WI38 (cell line): ENCODE measurements at regions not wholly inside any gene's neighbourhood (a gene's known extent, or its start where the extent isn't known, plus 50 kb on each side); places are given as distances from the start of the nearest gene placed in this dataset.

ENCODE experiments used
- H3K4me3 ChIP-seq: 2 replicates; pipeline ENCODE4 v1.5.1; 2011; ENCODE audit warnings: low read depth, mild to moderate bottlenecking, control low read depth, low read length
- CTCF ChIP-seq: IDR thresholded peaks from 2 replicates; pipeline ENCODE4 v1.5.1; 2012; ENCODE audit warnings: low read depth, mild to moderate bottlenecking, control low read depth, low read length

DNA sequence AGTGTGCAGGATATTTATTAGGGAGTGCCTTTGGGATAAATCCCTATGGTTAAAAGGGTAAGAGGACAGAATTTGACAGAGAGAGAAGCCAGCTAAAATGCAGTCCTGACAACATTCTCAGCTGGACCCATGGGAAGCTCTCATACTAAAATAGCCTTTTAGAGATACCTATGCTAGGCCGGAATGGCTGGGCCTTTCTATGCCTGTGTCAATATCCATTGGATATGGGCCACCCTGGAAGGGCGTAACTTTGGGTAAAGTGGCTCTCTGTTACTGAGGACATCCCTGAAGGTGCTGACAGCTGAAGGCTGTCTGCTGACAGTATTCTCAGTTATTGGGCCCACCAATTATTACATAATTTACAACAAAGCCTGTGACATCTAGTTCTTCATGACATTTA is 613.0 kb upstream of the B3GALT2 start:
- no peak overlapping the region for H3K4me3 ChIP-seq
- no peak for TF ChIP-seq CTCF

DNA sequence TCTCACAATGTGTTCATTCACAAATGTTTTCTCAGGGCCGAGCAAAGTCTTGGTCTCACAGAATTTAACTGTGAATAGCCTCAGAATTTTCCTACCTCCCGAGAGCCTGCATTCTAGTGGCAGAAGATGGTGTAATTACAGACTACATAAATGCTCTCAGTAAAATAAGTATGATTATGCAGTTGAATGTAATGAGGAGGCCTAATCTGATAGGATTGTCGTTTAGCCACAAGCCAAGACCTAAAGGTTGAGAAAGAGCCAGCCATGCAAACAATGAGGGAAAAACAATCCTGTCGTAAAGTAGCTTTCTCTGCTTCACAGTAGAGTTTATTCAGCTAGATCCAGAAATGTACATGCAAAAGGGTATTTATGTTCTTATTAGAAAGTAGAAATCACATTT is 607.8 kb upstream of the B3GALT2 start:
- no peak for TF ChIP-seq CTCF
- H3K4me3 ChIP-seq: no peak overlapping the region

DNA sequence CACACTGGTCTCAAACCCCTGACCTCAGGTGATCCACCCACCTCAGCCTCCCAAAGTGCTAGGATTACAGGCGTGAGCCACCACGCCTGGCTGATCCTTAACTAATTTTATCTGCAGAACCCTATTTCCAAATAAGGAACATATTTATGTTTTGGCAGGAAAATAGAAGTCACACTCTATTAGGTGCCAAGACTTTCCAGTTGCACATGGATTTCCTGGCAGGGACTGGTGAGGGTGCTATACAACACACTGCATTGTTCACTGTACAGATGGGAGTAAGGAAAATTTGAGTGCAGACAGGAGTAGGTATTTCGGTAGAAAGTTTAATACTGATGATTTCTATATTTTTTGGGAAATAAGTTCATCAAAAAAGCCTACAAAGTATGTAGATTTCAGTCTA is 605.3 kb upstream of the B3GALT2 start:
- no peak for TF ChIP-seq CTCF
- H3K4me3 ChIP-seq: no peak overlapping the region

DNA sequence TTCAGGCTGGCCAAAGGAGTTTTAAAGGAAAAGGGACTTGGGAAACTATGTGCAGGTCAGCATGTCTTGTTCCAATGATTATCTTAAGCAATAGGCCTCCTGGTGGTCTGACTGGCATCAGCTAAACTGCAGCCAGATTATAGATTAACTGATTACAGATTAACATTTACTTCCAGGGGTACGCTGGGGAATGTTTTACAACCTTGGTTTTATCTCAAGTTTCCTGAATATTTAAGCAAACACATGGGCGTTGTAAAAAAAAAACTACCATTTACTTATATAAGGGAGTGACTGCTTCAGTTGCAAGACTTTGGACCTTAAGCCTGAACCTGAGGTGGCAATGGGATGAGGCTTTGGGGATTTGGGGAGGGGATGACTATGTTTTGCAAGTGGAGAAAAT is 600.6 kb upstream of the B3GALT2 start:
- TF ChIP-seq CTCF: no peak

DNA sequence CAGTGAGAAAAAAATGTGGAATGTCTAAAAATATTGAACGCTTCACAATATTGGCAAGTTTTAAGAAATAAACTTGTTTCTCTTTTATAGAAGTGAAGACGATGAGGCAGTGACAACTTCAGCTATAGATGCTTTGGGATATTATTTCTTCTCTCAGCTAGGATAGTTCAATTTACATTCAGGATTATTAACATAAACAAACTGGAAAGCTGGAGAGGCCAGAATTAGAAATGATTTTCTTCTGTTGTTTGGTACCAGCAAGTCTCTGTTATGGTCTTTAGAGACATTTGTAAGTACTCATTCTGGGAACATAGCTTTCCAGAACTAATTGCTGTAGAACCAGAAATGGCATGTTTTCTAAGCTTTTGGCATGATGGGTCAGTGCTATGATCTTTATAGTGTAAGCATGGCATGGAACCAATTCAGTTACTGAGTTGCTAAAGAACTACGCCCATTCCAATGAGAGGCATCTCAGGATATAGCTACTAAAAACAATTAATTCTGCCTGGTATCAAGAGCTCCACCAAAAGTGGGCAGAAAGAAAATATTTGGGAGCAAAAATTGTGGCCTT is 599.5 kb upstream of the B3GALT2 start:
- H3K4me3 ChIP-seq: no peak overlapping the region
- no peak for TF ChIP-seq CTCF

More for the DNA sequence above, 600.6 kb upstream of the B3GALT2 start:
- H3K4me3 ChIP-seq: no peak overlapping the region

DNA sequence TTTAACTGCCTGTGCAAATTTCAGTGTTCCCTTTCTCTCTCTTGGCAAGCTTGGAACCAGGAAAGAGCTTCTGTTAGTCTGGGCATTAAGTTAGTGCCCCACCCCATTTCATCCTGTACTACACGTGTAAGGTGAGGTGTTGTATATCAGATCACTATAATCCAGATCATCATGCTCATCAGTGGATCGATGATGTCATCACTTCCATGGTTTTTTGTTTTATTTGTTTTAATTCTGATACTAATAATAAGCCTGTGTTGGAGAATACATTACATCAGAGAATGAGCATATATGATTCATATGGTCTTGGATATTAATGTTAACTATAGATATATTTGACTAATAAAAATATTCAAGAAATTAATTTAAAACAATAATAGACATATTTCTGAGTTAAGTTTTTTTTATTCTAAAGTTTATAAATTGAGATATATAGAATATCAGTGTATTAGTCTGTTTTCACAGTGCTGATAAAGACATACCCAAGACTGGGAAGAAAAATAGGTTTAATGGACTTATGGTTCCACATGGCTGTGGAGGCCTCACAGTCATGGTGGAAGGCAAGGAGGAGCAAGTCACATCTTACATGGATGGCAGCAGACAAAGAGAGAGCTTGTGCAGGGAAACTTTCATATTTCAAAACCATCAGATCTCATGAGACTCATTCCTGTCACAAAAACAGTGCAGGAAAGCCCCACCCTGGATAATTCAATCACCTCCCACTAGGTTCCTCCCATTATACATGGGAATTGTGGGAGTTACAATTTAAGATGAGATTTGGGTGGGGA is 588.3 kb upstream of the B3GALT2 start:
- no peak for TF ChIP-seq CTCF
- no peak overlapping the region for H3K4me3 ChIP-seq

- no peak overlapping the region for H3K4me3 ChIP-seq
- TF ChIP-seq CTCF: no peak
Measured at GRCh38 chr1:193771596-193771995, 585.2 kb upstream of the B3GALT2 start.
